ENCODE measurements at regions not wholly inside any gene's neighbourhood (a gene's known extent, or its start where the extent isn't known, plus 50 kb on each side); places are given as distances from the start of the nearest gene placed in this dataset.
A peak's percentile ranks its signal among the peaks of the same experiment; 100 is the strongest.

DNA sequence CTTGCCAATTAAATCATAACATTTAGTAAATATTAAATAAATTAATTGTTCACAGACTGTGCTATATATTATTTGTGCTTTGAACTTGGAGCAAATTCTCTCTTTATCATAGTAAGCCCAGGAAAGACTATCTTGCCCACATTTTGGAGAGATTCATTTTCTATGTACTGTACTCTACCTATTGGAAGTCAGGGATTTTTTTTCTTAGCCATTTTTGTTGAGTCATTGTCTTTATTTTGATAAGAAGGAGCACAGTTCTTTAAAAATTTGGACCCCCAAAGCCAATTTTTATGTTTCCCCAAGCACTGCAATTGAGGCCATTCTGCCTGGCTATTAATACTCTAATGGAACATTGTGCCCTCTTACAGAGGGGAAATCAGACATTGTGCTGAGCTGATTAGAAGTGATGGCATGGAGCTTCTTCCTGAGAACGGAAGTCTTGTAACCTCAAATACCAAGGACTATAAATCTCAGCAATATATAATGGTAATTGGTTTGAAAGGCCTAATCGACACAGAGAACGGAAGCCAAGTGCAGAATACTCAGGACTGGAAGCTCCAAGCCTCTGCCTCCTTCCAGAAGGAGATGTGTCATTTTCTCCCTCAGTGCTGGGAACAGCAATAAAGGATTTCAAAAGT, 188.8 kb upstream of the PAPPA start:
- Histone ChIP-seq H3K27me3 (replicated peaks; ENCODE audit: insufficient read depth, low read length) (no peaks in the 10 kb centered on the region), H3K36me3 (replicated peaks; ENCODE audit: insufficient read depth, low read length) (no peaks in the 10 kb centered on the region), H2AFZ (ENCODE audit: low read length) (no peak overlapping the region), H3K4me1 (ENCODE audit: low read length) (no peaks in the 10 kb centered on the region), H4K20me1 (ENCODE audit: insufficient read depth, low read length) (no peaks in the 10 kb centered on the region), H3F3A (ENCODE audit: insufficient read depth, low read length) (no peaks in the 10 kb centered on the region), H3K27ac (ENCODE audit: low read length) (no peak overlapping the region), H3K4me3 (ENCODE audit: low read length) (no peak overlapping the region), H3K9me3 (replicated peaks; ENCODE audit: insufficient read depth, low read length) (no peaks in the 10 kb centered on the region), H3K9me2 (replicated peaks; ENCODE audit: insufficient read depth, low read length) (no peaks in the 10 kb centered on the region), H3K9ac (ENCODE audit: low read length) (no peak overlapping the region), H3K4me2 (ENCODE audit: low read depth, low read length) (no peak overlapping the region), H3K79me2 (ENCODE audit: low read length) (no peaks in the 10 kb centered on the region)
- TF ChIP-seq, protein P1, sequence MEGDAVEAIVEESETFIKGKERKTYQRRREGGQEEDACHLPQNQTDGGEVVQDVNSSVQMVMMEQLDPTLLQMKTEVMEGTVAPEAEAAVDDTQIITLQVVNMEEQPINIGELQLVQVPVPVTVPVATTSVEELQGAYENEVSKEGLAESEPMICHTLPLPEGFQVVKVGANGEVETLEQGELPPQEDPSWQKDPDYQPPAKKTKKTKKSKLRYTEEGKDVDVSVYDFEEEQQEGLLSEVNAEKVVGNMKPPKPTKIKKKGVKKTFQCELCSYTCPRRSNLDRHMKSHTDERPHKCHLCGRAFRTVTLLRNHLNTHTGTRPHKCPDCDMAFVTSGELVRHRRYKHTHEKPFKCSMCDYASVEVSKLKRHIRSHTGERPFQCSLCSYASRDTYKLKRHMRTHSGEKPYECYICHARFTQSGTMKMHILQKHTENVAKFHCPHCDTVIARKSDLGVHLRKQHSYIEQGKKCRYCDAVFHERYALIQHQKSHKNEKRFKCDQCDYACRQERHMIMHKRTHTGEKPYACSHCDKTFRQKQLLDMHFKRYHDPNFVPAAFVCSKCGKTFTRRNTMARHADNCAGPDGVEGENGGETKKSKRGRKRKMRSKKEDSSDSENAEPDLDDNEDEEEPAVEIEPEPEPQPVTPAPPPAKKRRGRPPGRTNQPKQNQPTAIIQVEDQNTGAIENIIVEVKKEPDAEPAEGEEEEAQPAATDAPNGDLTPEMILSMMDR (IDR thresholded peaks at IDR 0.05; ENCODE audit: low read length), result no peak
- no peak for TF ChIP-seq EZH2 (optimal IDR thresholded peaks at IDR 0.05; ENCODE audit: low read depth, low read length)
- no peak for TF ChIP-seq EZH2phosphoT487 (IDR thresholded peaks at IDR 0.05; ENCODE audit: low read length)
- no peak for DNase-seq

DNA sequence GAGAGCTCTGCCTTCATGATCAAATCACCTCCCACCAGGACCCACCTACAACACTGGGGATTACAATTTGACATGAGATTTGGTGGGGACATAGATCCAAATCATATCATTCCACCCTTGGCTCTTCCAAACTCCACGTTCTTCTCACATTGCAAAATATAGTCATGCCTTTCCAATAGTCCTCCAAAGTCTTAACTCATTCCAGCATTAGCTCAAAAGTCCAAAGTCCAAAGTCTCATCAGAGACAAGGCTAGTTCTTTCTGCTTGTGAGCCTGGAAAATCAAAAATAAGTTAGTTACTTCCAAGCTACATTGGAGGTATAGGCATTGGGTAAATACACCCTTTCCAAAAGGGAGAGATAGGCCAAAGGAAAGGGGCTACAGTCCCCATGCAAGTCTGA, 186.9 kb upstream of the PAPPA start:
- Histone ChIP-seq H3F3A (ENCODE audit: insufficient read depth, low read length) (no peaks in the 10 kb centered on the region), H3K9me2 (replicated peaks; ENCODE audit: insufficient read depth, low read length) (no peaks in the 10 kb centered on the region), H3K79me2 (ENCODE audit: low read length) (no peaks in the 10 kb centered on the region), H3K4me1 (ENCODE audit: low read length) (no peaks in the 10 kb centered on the region), H3K9me3 (replicated peaks; ENCODE audit: insufficient read depth, low read length) (no peaks in the 10 kb centered on the region), H2AFZ (ENCODE audit: low read length) (no peak overlapping the region), H3K27ac (ENCODE audit: low read length) (no peak overlapping the region), H3K36me3 (replicated peaks; ENCODE audit: insufficient read depth, low read length) (no peaks in the 10 kb centered on the region), H3K27me3 (replicated peaks; ENCODE audit: insufficient read depth, low read length) (no peaks in the 10 kb centered on the region), H3K9ac (ENCODE audit: low read length) (no peak overlapping the region), H3K4me2 (ENCODE audit: low read depth, low read length) (no peak overlapping the region), H3K4me3 (ENCODE audit: low read length) (no peak overlapping the region), H4K20me1 (ENCODE audit: insufficient read depth, low read length) (no peaks in the 10 kb centered on the region)
- TF ChIP-seq EZH2 (optimal IDR thresholded peaks at IDR 0.05; ENCODE audit: low read depth, low read length) (no peak), EZH2phosphoT487 (IDR thresholded peaks at IDR 0.05; ENCODE audit: low read length) (no peak)
- TF ChIP-seq, protein P1 (IDR thresholded peaks at IDR 0.05; ENCODE audit: low read length), result no peak
- no peak for DNase-seq

GRCh38 chr9:115969096-115969495, 184.5 kb upstream of the PAPPA start:
- Histone ChIP-seq H3K27me3 (replicated peaks; ENCODE audit: insufficient read depth, low read length) (no peaks in the 10 kb centered on the region), H3K9me2 (replicated peaks; ENCODE audit: insufficient read depth, low read length) (no peaks in the 10 kb centered on the region), H3K4me3 (ENCODE audit: low read length) (no peak overlapping the region), H3K27ac (ENCODE audit: low read length) (no peak overlapping the region), H3K4me1 (ENCODE audit: low read length) (no peaks in the 10 kb centered on the region), H4K20me1 (ENCODE audit: insufficient read depth, low read length) (no peaks in the 10 kb centered on the region), H3K4me2 (ENCODE audit: low read depth, low read length) (no peak overlapping the region), H2AFZ (ENCODE audit: low read length) (no peak overlapping the region), H3K79me2 (ENCODE audit: low read length) (no peaks in the 10 kb centered on the region), H3K36me3 (replicated peaks; ENCODE audit: insufficient read depth, low read length) (no peaks in the 10 kb centered on the region), H3K9ac (ENCODE audit: low read length) (no peak overlapping the region), H3K9me3 (replicated peaks; ENCODE audit: insufficient read depth, low read length) (no peaks in the 10 kb centered on the region), H3F3A (ENCODE audit: insufficient read depth, low read length) (no peaks in the 10 kb centered on the region)
- peak; percentile 11 for DNase-seq
- TF ChIP-seq EZH2phosphoT487 (IDR thresholded peaks at IDR 0.05; ENCODE audit: low read length) (no peak), EZH2 (optimal IDR thresholded peaks at IDR 0.05; ENCODE audit: low read depth, low read length) (no peak)
- TF ChIP-seq, protein P1 (IDR thresholded peaks at IDR 0.05; ENCODE audit: low read length), result no peak
